ENCODE measurements at regions not wholly inside any gene's neighbourhood (a gene's known extent, or its start where the extent isn't known, plus 50 kb on each side); places are given as distances from the start of the nearest gene placed in this dataset.

GRCh38 chr1:186620566-186621350 lies 59.5 kb downstream of the PTGS2 start:
- peak; percentile 20 for DNase-seq (ENCODE audit: low spot score)

- peak; percentile 3 for DNase-seq (ENCODE audit: low spot score)
Measured at GRCh38 chr1:186618401-186619170, 61.6 kb downstream of the PTGS2 start.

GRCh38 chr1:186617926-186618325 lies 62.3 kb downstream of the PTGS2 start:
- DNase-seq (ENCODE audit: low spot score) = no peak

GRCh38 chr1:186616511-186616910 lies 63.7 kb downstream of the PTGS2 start:
- DNase-seq (ENCODE audit: low spot score) = no peak

- DNase-seq (ENCODE audit: low spot score) = no peak
Measured at GRCh38 chr1:186615332-186615731, 64.9 kb downstream of the PTGS2 start.

GRCh38 chr1:186611156-186611555 lies 69.1 kb downstream of the PTGS2 start:
- no peak for DNase-seq (ENCODE audit: low spot score)

- no peak for DNase-seq (ENCODE audit: low spot score)
Measured at GRCh38 chr1:186609183-186609582, 71.0 kb downstream of the PTGS2 start.

GRCh38 chr1:186605762-186606350 lies 74.4 kb downstream of the PTGS2 start:
- peak; percentile 42 for DNase-seq (ENCODE audit: low spot score)

- DNase-seq (ENCODE audit: low spot score) = no peak
Measured at GRCh38 chr1:186595969-186596368, 84.3 kb downstream of the PTGS2 start.

GRCh38 chr1:186578325-186579016 lies 101.8 kb downstream of the PTGS2 start:
- peak; percentile 40 for DNase-seq (ENCODE audit: low spot score)

- no peak for DNase-seq (ENCODE audit: low spot score)
Measured at GRCh38 chr1:186577633-186578032, 102.6 kb downstream of the PTGS2 start.

GRCh38 chr1:186577216-186577615 lies 103.0 kb downstream of the PTGS2 start:
- no peak for DNase-seq (ENCODE audit: low spot score)

- DNase-seq (ENCODE audit: low spot score) = no peak
Measured at GRCh38 chr1:186575348-186575747, 104.9 kb downstream of the PTGS2 start.

GRCh38 chr1:186574926-186575325 lies 105.3 kb downstream of the PTGS2 start:
- peak; percentile 20 for DNase-seq (ENCODE audit: low spot score)

- no peak for DNase-seq (ENCODE audit: low spot score)
Measured at GRCh38 chr1:186572509-186572908, 107.7 kb downstream of the PTGS2 start.

- no peak for DNase-seq (ENCODE audit: low spot score)
Measured at GRCh38 chr1:186571771-186572170, 108.5 kb downstream of the PTGS2 start.

GRCh38 chr1:186569856-186570255 lies 108.9 kb upstream of the PDC start:
- DNase-seq (ENCODE audit: low spot score) = no peak

- no peak for DNase-seq (ENCODE audit: low spot score)
Measured at GRCh38 chr1:186568221-186568620, 107.3 kb upstream of the PDC start.

GRCh38 chr1:186566140-186566855 lies 105.4 kb upstream of the PDC start:
- peak; percentile 35 for DNase-seq (ENCODE audit: low spot score)

- DNase-seq (ENCODE audit: low spot score) = no peak
Measured at GRCh38 chr1:186564582-186564981, 103.7 kb upstream of the PDC start.

- peak; percentile 11 for DNase-seq (ENCODE audit: low spot score)
Measured at GRCh38 chr1:186559601-186560116, 98.7 kb upstream of the PDC start.

Measured in kidney tubule cell (primary cell).